ENCODE measurements at regions not wholly inside any gene's neighbourhood (a gene's known extent, or its start where the extent isn't known, plus 50 kb on each side); places are given as distances from the start of the nearest gene placed in this dataset.

DNA sequence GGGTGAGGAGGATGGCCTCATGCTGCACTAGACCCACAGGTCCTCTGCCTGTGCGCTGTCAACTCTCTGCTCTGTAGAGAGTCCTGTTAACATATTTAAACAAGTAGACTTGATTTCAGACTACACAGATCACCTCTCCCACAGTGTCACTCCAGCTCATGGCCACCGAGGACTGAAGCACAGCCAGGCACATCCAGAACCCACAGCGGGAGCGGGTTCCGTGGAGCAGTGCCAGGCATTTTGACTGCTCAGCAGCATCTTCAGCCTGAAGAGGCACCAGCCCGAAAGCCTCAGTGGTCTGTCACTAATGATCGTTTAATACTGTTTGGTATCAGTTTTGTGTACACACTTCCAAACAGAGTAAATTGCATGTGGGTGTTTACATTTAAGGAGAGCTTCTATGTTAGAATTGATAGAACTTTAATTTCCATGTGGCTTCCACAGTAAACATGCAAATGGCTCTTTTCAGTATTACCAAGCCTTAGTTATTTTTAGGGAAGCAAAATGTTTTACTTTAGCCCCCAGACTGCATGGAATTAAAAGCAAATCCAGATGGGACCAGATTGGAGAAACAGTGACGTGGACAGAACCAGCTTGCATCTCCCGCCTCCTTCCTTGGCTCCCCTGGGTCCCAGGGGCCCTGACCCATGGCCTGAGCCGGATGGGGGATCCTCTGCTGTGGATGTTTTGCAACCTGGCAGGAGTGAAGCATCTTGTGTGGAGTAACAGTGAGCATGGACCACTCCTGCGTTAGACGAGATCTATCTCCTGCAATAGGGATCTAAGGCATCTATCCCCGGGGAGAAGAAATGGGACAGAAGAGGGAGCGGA is 196.7 kb upstream of the CDH4 start:
- Histone ChIP-seq H3K9me3 (no peaks in the 10 kb centered on the region; the same call in 1 of the 2 replicates), H3K4me1 (no peaks in the 10 kb centered on the region), H3K36me3 (replicated peaks) (no peaks in the 10 kb centered on the region), H3K27me3 (ENCODE audit: low read depth) (no peaks in the 10 kb centered on the region), H3K4me3 (no peak overlapping the region)
- in situ Hi-C loops (cut with MboI; ENCODE audit: low sequenced_read_pairs), result no loop called here
- DNase-seq (ENCODE audit: low spot score in 2 of 2), result no peak

GRCh38 chr20:61056116-61056515 is 195.9 kb upstream of the CDH4 start:
- DNase-seq (ENCODE audit: low spot score in 2 of 2), result no peak
- Histone ChIP-seq H3K36me3 (replicated peaks) (no peaks in the 10 kb centered on the region), H3K4me3 (no peak overlapping the region), H3K27me3 (ENCODE audit: low read depth) (no peaks in the 10 kb centered on the region), H3K9me3 (no peaks in the 10 kb centered on the region; the same call in 1 of the 2 replicates), H3K4me1 (no peaks in the 10 kb centered on the region)
- in situ Hi-C loops (cut with MboI; ENCODE audit: low sequenced_read_pairs), result no loop called here

DNA sequence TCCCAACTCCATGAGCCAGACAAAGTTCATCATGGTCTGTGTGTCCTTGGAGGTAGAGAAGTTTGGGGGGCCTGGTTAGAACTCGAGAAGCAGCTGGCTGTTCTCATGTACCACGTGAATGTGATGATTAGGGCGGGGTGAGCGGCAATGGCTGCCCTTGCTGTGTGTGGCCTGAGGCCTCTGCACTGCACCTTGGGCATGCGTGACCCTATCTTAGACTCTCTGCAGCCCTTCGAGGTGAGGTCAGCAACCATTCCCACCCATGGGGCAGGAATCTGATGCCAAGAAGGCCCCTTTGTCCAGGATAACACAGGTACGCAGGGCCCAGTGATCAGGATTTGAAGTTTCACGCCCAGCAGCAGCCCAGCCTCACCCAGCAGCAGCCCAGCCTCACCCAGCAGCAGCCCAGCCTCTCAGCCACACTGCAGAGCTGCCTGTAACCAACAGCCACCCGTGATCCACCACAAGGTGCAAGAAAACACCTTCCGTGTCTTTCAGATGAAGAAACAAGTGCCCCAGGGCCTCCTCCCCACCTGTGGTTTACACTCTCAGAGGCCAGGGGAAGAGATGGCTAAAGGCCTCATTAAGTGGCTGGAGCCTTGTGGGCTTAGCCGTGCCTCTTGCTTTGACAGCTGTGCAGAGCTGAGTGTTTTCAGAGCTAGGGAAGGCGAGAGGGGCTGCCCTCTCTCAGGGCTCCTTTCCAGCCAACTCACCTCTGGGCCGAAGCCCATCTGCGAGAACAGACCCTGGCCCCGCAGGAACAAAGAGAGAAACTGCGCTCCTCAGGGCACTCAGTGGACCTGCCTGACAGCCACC is 195.2 kb upstream of the CDH4 start:
- Histone ChIP-seq H3K9me3 (no peaks in the 10 kb centered on the region; the same call in 1 of the 2 replicates), H3K4me1 (no peaks in the 10 kb centered on the region), H3K27me3 (ENCODE audit: low read depth) (no peaks in the 10 kb centered on the region), H3K36me3 (replicated peaks) (no peaks in the 10 kb centered on the region), H3K4me3 (no peak overlapping the region)
- in situ Hi-C loops (cut with MboI; ENCODE audit: low sequenced_read_pairs), result no loop called here
- DNase-seq (ENCODE audit: low spot score in 2 of 2), result no peak

GRCh38 chr20:61057443-61058121 is 194.5 kb upstream of the CDH4 start:
- no peaks in the 10 kb centered on the region; the same call in 1 of the 2 replicates for H3K9me3 ChIP-seq
- in situ Hi-C loops (cut with MboI; ENCODE audit: low sequenced_read_pairs), result no loop called here
- no peaks in the 10 kb centered on the region for H3K36me3 ChIP-seq (replicated peaks)
- H3K4me1 ChIP-seq, result no peaks in the 10 kb centered on the region
- DNase-seq (ENCODE audit: low spot score in 2 of 2), result no peak
- no peak overlapping the region for H3K4me3 ChIP-seq
- no peaks in the 10 kb centered on the region for H3K27me3 ChIP-seq (ENCODE audit: low read depth)

DNA sequence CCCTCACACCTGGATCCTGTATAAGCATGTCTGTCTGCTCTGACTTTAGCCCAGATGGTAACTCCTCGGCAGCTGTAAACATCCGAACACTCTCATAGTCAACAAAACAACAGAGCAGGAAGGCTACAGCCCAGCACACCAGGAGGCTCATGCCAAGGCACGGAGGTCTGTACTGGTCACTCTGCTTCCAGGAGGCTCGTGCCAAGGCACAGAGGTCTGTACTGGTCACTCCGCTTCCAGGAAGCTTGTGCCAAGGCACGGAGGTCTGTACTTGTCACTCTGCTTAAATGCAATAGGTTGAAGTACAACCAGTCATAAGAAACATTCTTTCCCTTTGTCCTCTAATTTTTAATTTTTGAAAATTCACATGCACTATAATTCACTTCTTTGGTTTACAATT is 190.1 kb upstream of the CDH4 start:
- no peaks in the 10 kb centered on the region for H3K4me1 ChIP-seq
- H3K36me3 ChIP-seq (replicated peaks), result no peaks in the 10 kb centered on the region
- in situ Hi-C loops (cut with MboI; ENCODE audit: low sequenced_read_pairs), result no loop called here
- no peaks in the 10 kb centered on the region for H3K27me3 ChIP-seq (ENCODE audit: low read depth)
- DNase-seq (ENCODE audit: low spot score in 2 of 2), result no peak
- H3K4me3 ChIP-seq, result no peak overlapping the region
- no peaks in the 10 kb centered on the region; the same call in 1 of the 2 replicates for H3K9me3 ChIP-seq

GRCh38 chr20:61065853-61066252 is 186.2 kb upstream of the CDH4 start:
- Histone ChIP-seq H3K9me3 (no peaks in the 10 kb centered on the region), H3K4me3 (no peak overlapping the region), H3K4me1 (no peaks in the 10 kb centered on the region), H3K36me3 (replicated peaks) (no peaks in the 10 kb centered on the region), H3K27me3 (ENCODE audit: low read depth) (no peaks in the 10 kb centered on the region)
- no peak for DNase-seq (ENCODE audit: low spot score in 2 of 2)
- in situ Hi-C loops (cut with MboI; ENCODE audit: low sequenced_read_pairs), result no loop called here

DNA sequence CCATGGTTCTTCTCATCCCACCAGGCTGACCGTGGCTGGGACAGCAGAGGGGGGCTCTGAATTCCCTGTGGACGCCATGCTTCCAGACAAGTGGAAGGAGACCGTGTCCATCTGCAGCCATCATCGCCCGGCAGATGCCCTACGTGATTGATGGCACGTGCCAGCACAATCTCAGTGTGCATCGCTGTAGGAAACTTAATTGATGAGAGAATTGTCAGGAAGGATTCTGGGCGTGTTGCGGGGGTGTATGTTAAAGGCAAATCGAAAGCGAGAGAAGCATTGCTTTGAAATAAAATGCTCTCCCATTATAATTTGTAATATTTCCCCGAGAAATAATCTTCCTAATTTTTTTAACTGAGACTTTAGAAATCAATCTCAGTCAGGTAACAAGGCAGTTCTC is 185.5 kb upstream of the CDH4 start:
- H3K9me3 ChIP-seq, result no peaks in the 10 kb centered on the region
- in situ Hi-C loops (cut with MboI; ENCODE audit: low sequenced_read_pairs), result no loop called here
- no peaks in the 10 kb centered on the region for H3K36me3 ChIP-seq (replicated peaks)
- H3K4me3 ChIP-seq, result no peak overlapping the region
- no peaks in the 10 kb centered on the region for H3K27me3 ChIP-seq (ENCODE audit: low read depth)
- no peaks in the 10 kb centered on the region for H3K4me1 ChIP-seq
- no peak for DNase-seq (ENCODE audit: low spot score in 2 of 2)

GRCh38 chr20:61067221-61067620 is 184.8 kb upstream of the CDH4 start:
- in situ Hi-C loops (cut with MboI; ENCODE audit: low sequenced_read_pairs), result no loop called here
- H3K36me3 ChIP-seq (replicated peaks), result no peaks in the 10 kb centered on the region
- H3K9me3 ChIP-seq, result no peaks in the 10 kb centered on the region
- DNase-seq (ENCODE audit: low spot score in 2 of 2), result no peak
- H3K27me3 ChIP-seq (ENCODE audit: low read depth), result no peaks in the 10 kb centered on the region
- H3K4me1 ChIP-seq, result no peaks in the 10 kb centered on the region
- no peak overlapping the region for H3K4me3 ChIP-seq

DNA sequence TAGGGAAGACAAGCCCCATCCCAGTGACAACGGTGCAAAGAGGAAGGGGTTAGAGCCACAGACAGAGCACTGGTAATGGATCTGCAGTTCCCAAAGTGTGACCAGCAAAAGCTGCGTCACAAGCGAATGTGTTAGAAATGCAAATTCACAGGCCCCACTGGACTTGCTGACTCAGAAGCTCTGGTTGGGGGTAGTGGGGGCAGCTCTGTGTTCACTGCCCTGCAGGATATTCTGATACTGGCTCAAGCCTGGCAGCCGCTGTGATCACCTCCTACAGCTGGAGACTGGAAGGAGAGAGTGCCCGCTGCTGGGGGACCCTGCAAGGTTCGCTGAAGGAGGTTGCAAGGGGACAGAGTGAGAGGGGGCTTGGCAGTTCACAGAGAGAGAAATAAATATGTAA is 179.7 kb upstream of the CDH4 start:
- DNase-seq (ENCODE audit: low spot score in 2 of 2), result no peak
- H3K36me3 ChIP-seq (replicated peaks), result no peaks in the 10 kb centered on the region
- no peaks in the 10 kb centered on the region for H3K9me3 ChIP-seq
- no peaks in the 10 kb centered on the region for H3K4me1 ChIP-seq
- no peaks in the 10 kb centered on the region for H3K27me3 ChIP-seq (ENCODE audit: low read depth)
- in situ Hi-C loops (cut with MboI; ENCODE audit: low sequenced_read_pairs), result no loop called here
- H3K4me3 ChIP-seq, result no peak overlapping the region

DNA sequence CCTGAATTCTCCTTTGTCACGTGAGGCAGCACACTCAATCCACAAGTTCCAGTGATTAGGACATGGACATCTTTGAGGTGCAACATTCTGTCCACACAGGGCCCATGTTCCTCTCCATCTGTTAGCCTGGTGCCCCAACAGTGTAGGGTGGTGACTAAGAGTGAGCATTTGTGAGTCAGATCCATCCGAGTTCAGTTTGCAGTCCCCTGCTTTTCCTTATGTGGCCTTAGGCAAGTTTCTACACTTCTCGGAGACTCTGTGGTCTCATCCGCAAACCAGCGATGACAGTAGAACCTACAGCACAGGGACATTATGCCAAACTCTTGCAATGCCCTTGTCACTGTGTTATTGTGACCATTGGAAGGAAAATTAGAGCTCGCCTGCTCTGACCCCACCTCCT is 178.7 kb upstream of the CDH4 start:
- in situ Hi-C loops (cut with MboI; ENCODE audit: low sequenced_read_pairs), result no loop called here
- Histone ChIP-seq H3K4me1 (no peaks in the 10 kb centered on the region), H3K27me3 (ENCODE audit: low read depth) (no peaks in the 10 kb centered on the region), H3K9me3 (no peaks in the 10 kb centered on the region), H3K36me3 (replicated peaks) (no peaks in the 10 kb centered on the region), H3K4me3 (no peak overlapping the region)
- DNase-seq (ENCODE audit: low spot score in 2 of 2), result no peak

GRCh38 chr20:61082720-61083119 is 169.3 kb upstream of the CDH4 start:
- DNase-seq (ENCODE audit: low spot score in 2 of 2), result no peak
- Histone ChIP-seq H3K9me3 (no peaks in the 10 kb centered on the region), H3K4me3 (no peak overlapping the region), H3K27me3 (ENCODE audit: low read depth) (no peaks in the 10 kb centered on the region), H3K4me1 (no peaks in the 10 kb centered on the region), H3K36me3 (replicated peaks) (no peaks in the 10 kb centered on the region)
- in situ Hi-C loops (cut with MboI; ENCODE audit: low sequenced_read_pairs), result no loop called here

- Histone ChIP-seq H3K9me3 (no peaks in the 10 kb centered on the region), H3K36me3 (replicated peaks) (no peaks in the 10 kb centered on the region), H3K4me3 (no peak overlapping the region), H3K27me3 (ENCODE audit: low read depth) (no peaks in the 10 kb centered on the region), H3K4me1 (no peaks in the 10 kb centered on the region)
- in situ Hi-C loops (cut with MboI; ENCODE audit: low sequenced_read_pairs), result no loop called here
- DNase-seq (ENCODE audit: low spot score in 2 of 2), result no peak
Observed at GRCh38 chr20:61083431-61083830, 168.6 kb upstream of the CDH4 start.

- H3K4me1 ChIP-seq, result no peaks in the 10 kb centered on the region
- H3K27me3 ChIP-seq (ENCODE audit: low read depth), result no peaks in the 10 kb centered on the region
- no peaks in the 10 kb centered on the region for H3K36me3 ChIP-seq (replicated peaks)
- H3K9me3 ChIP-seq, result no peaks in the 10 kb centered on the region
- no peak for DNase-seq (ENCODE audit: low spot score in 2 of 2)
- H3K4me3 ChIP-seq, result no peak overlapping the region
- in situ Hi-C loops (cut with MboI; ENCODE audit: low sequenced_read_pairs), result no loop called here
Observed at GRCh38 chr20:61086031-61086430, 166.0 kb upstream of the CDH4 start.

DNA sequence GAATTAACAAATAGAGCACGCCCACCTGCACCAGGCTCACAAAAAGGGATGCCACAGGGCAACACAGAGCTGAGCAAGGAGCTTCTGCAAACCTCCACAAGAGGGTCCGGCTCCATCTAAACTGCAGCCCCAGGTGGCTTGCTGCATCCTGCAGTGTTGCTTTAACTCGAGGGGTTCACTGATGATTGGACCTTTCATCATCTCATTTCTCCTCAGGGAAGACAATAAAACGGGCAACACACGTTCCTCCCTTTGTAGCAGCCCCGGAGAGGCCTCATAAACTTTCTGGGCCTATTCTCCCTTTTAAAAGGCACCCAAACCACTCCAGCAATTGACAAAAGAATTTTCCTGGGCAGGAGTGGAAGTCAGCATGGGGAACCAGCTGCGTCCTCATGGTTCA is 161.5 kb upstream of the CDH4 start:
- no peak for DNase-seq (ENCODE audit: low spot score in 2 of 2)
- H3K4me3 ChIP-seq, result no peak overlapping the region
- H3K4me1 ChIP-seq, result no peaks in the 10 kb centered on the region
- no peaks in the 10 kb centered on the region for H3K9me3 ChIP-seq
- in situ Hi-C loops (cut with MboI; ENCODE audit: low sequenced_read_pairs), result no loop called here
- no peaks in the 10 kb centered on the region for H3K36me3 ChIP-seq (replicated peaks)
- no peaks in the 10 kb centered on the region for H3K27me3 ChIP-seq (ENCODE audit: low read depth)
